Trophoblast cell (in vitro differentiated cells and primary cell): ENCODE measurements at regions not wholly inside any gene's neighbourhood (a gene's known extent, or its start where the extent isn't known, plus 50 kb on each side); places are given as distances from the start of the nearest gene placed in this dataset.

Source experiments
- DNase-seq, 2 donors: peaks; one replicate each; pipeline ENCODE4 v3.0.0-alpha.2; 2016
- H2AFZ ChIP-seq: 2 replicates; pipeline ENCODE4 v1.6.1; 2013; ENCODE audit warnings: low read length, moderate library complexity, mild to moderate bottlenecking; ENCODE audit not compliant: insufficient read depth, poor library complexity
- H2AK5ac ChIP-seq: 2 replicates; pipeline ENCODE4 v1.6.1; 2013; ENCODE audit warnings: mild to moderate bottlenecking, low read length
- H2BK120ac ChIP-seq: 2 replicates; pipeline ENCODE4 v1.6.1; 2013; ENCODE audit warnings: low read length, mild to moderate bottlenecking, moderate library complexity; ENCODE audit not compliant: insufficient read depth, poor library complexity
- H2BK12ac ChIP-seq: 2 replicates; pipeline ENCODE4 v1.6.1; 2013; ENCODE audit warnings: mild to moderate bottlenecking, low read length, moderate library complexity
- H2BK5ac ChIP-seq: 2 replicates; pipeline ENCODE4 v1.6.1; 2013; ENCODE audit warnings: low read length, low read depth, moderate library complexity, mild to moderate bottlenecking; ENCODE audit not compliant: poor library complexity
- H3K14ac ChIP-seq: 2 replicates; pipeline ENCODE4 v1.6.1; 2013; ENCODE audit warnings: mild to moderate bottlenecking, low read length
- H3K18ac ChIP-seq: 2 replicates; pipeline ENCODE4 v1.6.1; 2013; ENCODE audit warnings: mild to moderate bottlenecking, low read length
- H3K23ac ChIP-seq: 2 replicates; pipeline ENCODE4 v1.6.1; 2013; ENCODE audit warnings: low read length
- H3K27ac ChIP-seq: 2 replicates; pipeline ENCODE4 v1.5.1; 2013; ENCODE audit warnings: low read depth, mild to moderate bottlenecking, inconsistent platforms, low read length, moderate library complexity
- H3K27me3 ChIP-seq: 2 replicates; pipeline ENCODE4 v1.6.1; 2013; ENCODE audit warnings: inconsistent platforms, mild to moderate bottlenecking, low read length, moderate library complexity; ENCODE audit not compliant: insufficient read depth
- H3K36me3 ChIP-seq, 2 experiments: 1 replicate in 1 of 2; 2 replicates in 1 of 2; pipeline ENCODE4 v1.6.1; 2013; ENCODE audit warnings: low read length in 2 of 2, mild to moderate bottlenecking in 2 of 2, moderate library complexity in 1 of 2; ENCODE audit not compliant: insufficient read depth in 2 of 2, control insufficient read depth in 1 of 2
- H3K4ac ChIP-seq: 2 replicates; pipeline ENCODE4 v1.6.1; 2013; ENCODE audit warnings: low read depth, mild to moderate bottlenecking, low read length, moderate library complexity
- H3K4me1 ChIP-seq, 2 experiments: 1 replicate in 1 of 2; 2 replicates in 1 of 2; pipeline ENCODE4 v1.6.1; 2013; ENCODE audit warnings: low read length in 2 of 2, mild to moderate bottlenecking in 2 of 2, moderate library complexity in 1 of 2; ENCODE audit not compliant: insufficient read depth in 2 of 2, control insufficient read depth in 1 of 2
- H3K4me2 ChIP-seq: 2 replicates; pipeline ENCODE4 v1.6.1; 2013; ENCODE audit warnings: inconsistent platforms, mild to moderate bottlenecking, low read length, moderate library complexity
- H3K4me3 ChIP-seq: 2 replicates; pipeline ENCODE4 v1.5.1; 2013; ENCODE audit warnings: mild to moderate bottlenecking, low read depth, low read length, inconsistent platforms
- H3K79me1 ChIP-seq: one replicate; pipeline ENCODE4 v1.6.1; 2013; ENCODE audit warnings: low read length
- H3K79me2 ChIP-seq: 2 replicates; pipeline ENCODE4 v1.6.1; 2013; ENCODE audit warnings: low read length, mild to moderate bottlenecking; ENCODE audit not compliant: control insufficient read depth, insufficient read depth, poor library complexity
- H3K9ac ChIP-seq: 2 replicates; pipeline ENCODE4 v1.6.1; 2013; ENCODE audit warnings: mild to moderate bottlenecking, low read length
- H3K9me3 ChIP-seq: 2 replicates; pipeline ENCODE4 v1.6.1; 2013; ENCODE audit warnings: low read depth, mild to moderate bottlenecking, control low read depth, inconsistent platforms, low read length; ENCODE audit not compliant: insufficient read depth
- H4K12ac ChIP-seq: 2 replicates; pipeline ENCODE4 v1.6.1; 2013; ENCODE audit warnings: low read depth, mild to moderate bottlenecking, low read length, moderate library complexity
- H4K8ac ChIP-seq: 2 replicates; pipeline ENCODE4 v1.6.1; 2013; ENCODE audit warnings: low read depth, mild to moderate bottlenecking, low read length, moderate library complexity
- H4K91ac ChIP-seq: one replicate; pipeline ENCODE4 v1.6.1; 2013; ENCODE audit warnings: low read depth, mild to moderate bottlenecking, low read length, moderate library complexity
- WGBS: extraction: QIAGEN DNeasy Blood & Tissue Kit; methylation state at CpG from one replicate; pipeline ENCODE4 v1.1.7; 2013; ENCODE audit warnings: missing lambda C conversion rate; ENCODE audit not compliant: insufficient read length, insufficient coverage; ENCODE audit errors: extremely low coverage; 5-methylcytosine and 5-hydroxymethylcytosine counted together

- no peak overlapping the region for H2AFZ ChIP-seq
- H3K4me2 ChIP-seq, result no peak overlapping the region
- H3K36me3 ChIP-seq, result peaks cover 0 to 3% of the 10 kb centered on the region in 2 experiments
- no peak for DNase-seq
- H3K4me1 ChIP-seq, result peaks cover 6 to 8% of the 10 kb centered on the region in 2 experiments
- H4K91ac ChIP-seq, result no peak overlapping the region
- H3K27me3 ChIP-seq, result no peaks in the 10 kb centered on the region
- H4K8ac ChIP-seq, result no peak overlapping the region
- no peak overlapping the region for H2AK5ac ChIP-seq
- H3K9me3 ChIP-seq, result peaks cover 6% of the 10 kb centered on the region
- no peak overlapping the region for H3K14ac ChIP-seq
- no peak overlapping the region for H2BK12ac ChIP-seq
- WGBS, result no CpG with 5 or more reads among the region's 6 CpGs
- no peak overlapping the region for H2BK5ac ChIP-seq
- H3K23ac ChIP-seq, result no peak overlapping the region
- no peak overlapping the region for H3K9ac ChIP-seq
- H4K12ac ChIP-seq, result no peak overlapping the region
- no peak overlapping the region for H3K18ac ChIP-seq
- H3K4ac ChIP-seq, result no peak overlapping the region
- no peaks in the 10 kb centered on the region for H3K79me1 ChIP-seq
- no peak overlapping the region for H2BK120ac ChIP-seq
- peak overlapping the region; percentile 72 for H3K27ac ChIP-seq
- H3K4me3 ChIP-seq, result no peak overlapping the region
- H3K79me2 ChIP-seq, result peaks cover 1% of the 10 kb centered on the region
Observed at GRCh38 chr7:67470256-67470751, 473.7 kb downstream of the TYW1 start.

GRCh38 chr7:67475293-67475692 lies 478.7 kb downstream of the TYW1 start:
- WGBS, result no CpG with 5 or more reads among the region's 1 CpG
- no peak overlapping the region for H3K18ac ChIP-seq
- no peak overlapping the region for H2BK12ac ChIP-seq
- H3K4me3 ChIP-seq, result no peak overlapping the region
- no peaks in the 10 kb centered on the region for H3K9me3 ChIP-seq
- H3K4me2 ChIP-seq, result no peak overlapping the region
- H3K36me3 ChIP-seq, result no peaks in the 10 kb centered on the region
- H3K14ac ChIP-seq, result no peak overlapping the region
- H2BK5ac ChIP-seq, result no peak overlapping the region
- no peak overlapping the region for H4K91ac ChIP-seq
- H3K79me1 ChIP-seq, result no peaks in the 10 kb centered on the region
- H3K79me2 ChIP-seq, result no peaks in the 10 kb centered on the region
- no peak overlapping the region for H2BK120ac ChIP-seq
- H3K27ac ChIP-seq, result no peak overlapping the region
- H3K23ac ChIP-seq, result no peak overlapping the region
- H4K12ac ChIP-seq, result no peak overlapping the region
- H3K27me3 ChIP-seq, result no peaks in the 10 kb centered on the region
- no peak overlapping the region for H2AFZ ChIP-seq
- no peak overlapping the region for H4K8ac ChIP-seq
- H3K4me1 ChIP-seq, result no peaks in the 10 kb centered on the region
- DNase-seq, result no peak
- H3K9ac ChIP-seq, result no peak overlapping the region
- H2AK5ac ChIP-seq, result no peak overlapping the region
- H3K4ac ChIP-seq, result no peak overlapping the region

GRCh38 chr7:67478066-67478465 lies 481.4 kb downstream of the TYW1 start:
- Histone ChIP-seq H3K4ac (no peak overlapping the region), H4K8ac (no peak overlapping the region), H4K12ac (no peak overlapping the region), H3K9me3 (no peaks in the 10 kb centered on the region), H3K79me1 (no peaks in the 10 kb centered on the region), H3K23ac (no peak overlapping the region), H2BK120ac (no peak overlapping the region), H2BK5ac (no peak overlapping the region), H2AK5ac (no peak overlapping the region), H4K91ac (no peak overlapping the region), H3K9ac (no peak overlapping the region), H3K27me3 (no peaks in the 10 kb centered on the region), H3K4me1 (no peaks in the 10 kb centered on the region), H3K79me2 (no peaks in the 10 kb centered on the region), H3K27ac (no peak overlapping the region), H2AFZ (no peak overlapping the region), H2BK12ac (no peak overlapping the region), H3K18ac (no peak overlapping the region), H3K14ac (no peak overlapping the region), H3K36me3 (no peaks in the 10 kb centered on the region), H3K4me2 (no peak overlapping the region), H3K4me3 (no peak overlapping the region)
- no peak for DNase-seq
- WGBS, result no CpG with 5 or more reads among the region's 6 CpGs

GRCh38 chr7:67484244-67484751 lies 487.7 kb downstream of the TYW1 start:
- Histone ChIP-seq H3K27ac (no peak overlapping the region), H3K9me3 (no peaks in the 10 kb centered on the region), H4K8ac (peak overlapping the region; percentile 49), H4K91ac (no peak overlapping the region), H3K79me2 (no peaks in the 10 kb centered on the region), H3K4ac (no peak overlapping the region), H2AFZ (no peak overlapping the region), H3K36me3 (no peaks in the 10 kb centered on the region), H3K23ac (no peak overlapping the region), H4K12ac (no peak overlapping the region), H2AK5ac (no peak overlapping the region), H2BK12ac (peak overlapping the region; percentile 36), H3K4me3 (no peak overlapping the region), H3K79me1 (no peaks in the 10 kb centered on the region), H3K4me1 (peaks cover 0 to 4% of the 10 kb centered on the region in 2 experiments), H2BK120ac (no peak overlapping the region), H2BK5ac (no peak overlapping the region), H3K18ac (no peak overlapping the region), H3K9ac (no peak overlapping the region), H3K14ac (peak overlapping the region; percentile 17), H3K4me2 (peak overlapping the region; percentile 42), H3K27me3 (no peaks in the 10 kb centered on the region)
- WGBS, result no CpG with 5 or more reads among the region's 13 CpGs
- peak; percentile 18 to 72 for DNase-seq
